Esophagus muscularis mucosa (tissue), 4 donors: ENCODE measurements at regions not wholly inside any gene's neighbourhood (a gene's known extent, or its start where the extent isn't known, plus 50 kb on each side); places are given as distances from the start of the nearest gene placed in this dataset.

ENCODE experiments used
- DNase-seq: peaks from one replicate; pipeline ENCODE4 v3.0.0-alpha.2; 2017; ENCODE audit errors: extremely low spot score
- H3K27ac ChIP-seq, 4 donors: fragments of 200-600 bp; sonication (generic); replicated peaks in 1 of 4; 1 replicate in 3 of 4; 2 replicates in 1 of 4; pipeline ENCODE4 v1.5.1; 2016 to 2019; ENCODE audit warnings: mild to moderate bottlenecking in 1 of 4
- H3K27me3 ChIP-seq, 4 donors: fragments of 200-600 bp; sonication (generic); one replicate each; pipeline versions ENCODE4 v1.5.1 to v1.6.0; 2016 to 2019
- H3K36me3 ChIP-seq, 4 donors: fragments of 200-600 bp; sonication (generic); one replicate each; pipeline ENCODE4 v1.5.1; 2016 to 2019
- H3K4me1 ChIP-seq, 4 donors: fragments of 200-600 bp; sonication (generic); one replicate each; pipeline ENCODE4 v1.5.1; 2016 to 2019
- H3K4me3 ChIP-seq, 4 donors: fragments of 200-600 bp; sonication (generic); 1 replicate in 2 of 4; 2 replicates in 2 of 4; pipeline ENCODE4 v1.5.1; 2016 to 2019; ENCODE audit warnings: mild to moderate bottlenecking in 4 of 4, moderate library complexity in 1 of 4
- H3K9me3 ChIP-seq, 4 donors: fragments of 200-600 bp; sonication (generic); 1 replicate in 3 of 4; 2 replicates in 1 of 4; pipeline ENCODE4 v1.5.1; 2016 to 2019
- CTCF ChIP-seq, 3 experiments: fragments of 200-600 bp in 2 of 3; fragments of 450-650 bp in 1 of 3; sonication (generic) in 2 of 3; IDR thresholded peaks; one replicate each; pipeline ENCODE4 v1.5.1; 2017 to 2019; ENCODE audit warnings: antibody characterized with exemption in 3 of 3, mild to moderate bottlenecking in 2 of 3, moderate library complexity in 1 of 3
- EP300 ChIP-seq: sonication (generic); formaldehyde crosslinking; IDR thresholded peaks from one replicate; pipeline ENCODE4 v1.6.1; 2017; ENCODE audit warnings: antibody characterized with exemption
- POLR2A ChIP-seq: fragments of 450-650 bp; IDR thresholded peaks from one replicate; pipeline ENCODE4 v1.6.1; 2017; ENCODE audit warnings: antibody characterized with exemption, moderate library complexity, mild to moderate bottlenecking, low read depth
- POLR2AphosphoS5 ChIP-seq, 2 donors: sonication (generic); formaldehyde crosslinking; IDR thresholded peaks; one replicate each; pipeline ENCODE4 v1.6.1; 2017; ENCODE audit warnings: antibody characterized with exemption in 2 of 2
- WGBS: methylation state at CpG from one replicate; pipeline ENCODE4 v1.1.5; 2018; 5-methylcytosine and 5-hydroxymethylcytosine counted together
- intact Hi-C: fragments of 100-400 bp; cut with DNase I; formaldehyde crosslinking; loops from one replicate; pipeline ENCODE4 v1.15.1; 2023

- H3K36me3 ChIP-seq: no peaks in the 10 kb centered on the region
- no peak overlapping the region for H3K27ac ChIP-seq
- no peaks in the 10 kb centered on the region for H3K9me3 ChIP-seq
- no peaks in the 10 kb centered on the region for H3K4me1 ChIP-seq
- no peak overlapping the region for H3K4me3 ChIP-seq
- TF ChIP-seq POLR2A (no peak), EP300 (no peak), CTCF (IDR thresholded peaks at IDR 0.05) (no peak), POLR2AphosphoS5 (IDR thresholded peaks at IDR 0.05) (no peak)
- no peaks in the 10 kb centered on the region for H3K27me3 ChIP-seq
- WGBS: 35% methylated on average over 6 of the region's 6 CpGs
- intact Hi-C loops: no loop called here
- DNase-seq: no peak
Measured at GRCh38 chr5:51988634-51989033, 605.4 kb downstream of the ISL1 start.

DNA sequence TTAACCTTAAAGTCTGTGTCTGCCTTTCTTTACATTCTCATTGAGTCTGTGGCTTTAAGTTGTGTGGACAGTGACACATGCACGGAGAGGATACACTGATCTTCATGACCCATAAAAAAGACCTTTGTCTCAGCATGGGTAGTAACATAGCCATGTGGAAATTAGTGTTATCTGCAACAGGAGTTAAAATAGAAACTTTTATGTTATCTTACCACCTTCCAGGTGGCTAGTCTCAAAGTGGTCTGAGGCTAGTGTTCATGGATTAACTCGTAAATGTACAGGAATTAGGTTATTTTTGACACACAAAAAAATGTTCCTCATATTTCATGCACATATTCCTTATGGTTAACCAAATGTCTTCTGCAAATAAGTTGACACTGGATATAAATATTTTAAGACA, 607.0 kb downstream of the ISL1 start:
- no peak for DNase-seq
- Histone ChIP-seq H3K9me3 (no peaks in the 10 kb centered on the region), H3K27me3 (no peaks in the 10 kb centered on the region), H3K4me1 (no peaks in the 10 kb centered on the region), H3K4me3 (no peak overlapping the region), H3K36me3 (no peaks in the 10 kb centered on the region), H3K27ac (no peak overlapping the region)
- no peak for TF ChIP-seq CTCF (IDR thresholded peaks at IDR 0.05)
- TF ChIP-seq POLR2AphosphoS5 (IDR thresholded peaks at IDR 0.05): no peak
- TF ChIP-seq EP300: no peak
- no peak for TF ChIP-seq POLR2A
- WGBS: 71% methylated on average over 2 of the region's 2 CpGs
- intact Hi-C loops: no loop called here

- Histone ChIP-seq H3K27ac (no peak overlapping the region), H3K27me3 (no peaks in the 10 kb centered on the region), H3K9me3 (no peaks in the 10 kb centered on the region), H3K4me3 (no peak overlapping the region), H3K4me1 (no peaks in the 10 kb centered on the region), H3K36me3 (no peaks in the 10 kb centered on the region)
- intact Hi-C loops: no loop called here
- DNase-seq: no peak
- TF ChIP-seq EP300 (no peak), POLR2AphosphoS5 (IDR thresholded peaks at IDR 0.05) (no peak), POLR2A (no peak)
- WGBS: 62% methylated on average over 1 of the region's 1 CpG
Measured at GRCh38 chr5:51990661-51991180, 607.5 kb downstream of the ISL1 start.

DNA sequence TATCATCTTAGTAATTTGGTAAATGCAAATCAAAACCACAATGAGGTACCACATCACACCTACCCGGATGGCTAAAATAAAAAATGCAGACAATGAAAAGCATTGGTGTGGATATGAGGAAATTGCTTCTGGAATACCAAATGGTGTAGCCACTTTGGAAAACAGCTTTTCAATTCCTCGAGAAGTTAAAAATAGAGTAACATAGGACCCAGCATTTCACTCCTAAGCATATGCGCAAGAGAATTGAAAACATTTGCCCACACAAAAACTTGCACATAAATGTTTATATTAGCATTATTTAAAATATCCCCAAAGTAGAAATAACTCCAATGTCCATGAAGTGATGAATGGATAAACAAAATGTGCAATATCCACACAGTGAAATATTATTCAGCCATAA, 608.7 kb downstream of the ISL1 start:
- no peak for DNase-seq
- intact Hi-C loops: no loop called here
- H3K27ac ChIP-seq: no peak overlapping the region
- H3K4me1 ChIP-seq: no peaks in the 10 kb centered on the region
- TF ChIP-seq CTCF (IDR thresholded peaks at IDR 0.05) (no peak), EP300 (no peak), POLR2AphosphoS5 (IDR thresholded peaks at IDR 0.05) (no peak), POLR2A (no peak)
- no peak overlapping the region for H3K4me3 ChIP-seq
- H3K36me3 ChIP-seq: no peaks in the 10 kb centered on the region
- H3K27me3 ChIP-seq: no peaks in the 10 kb centered on the region
- WGBS: 68% methylated on average over 3 of the region's 3 CpGs
- H3K9me3 ChIP-seq: no peaks in the 10 kb centered on the region

DNA sequence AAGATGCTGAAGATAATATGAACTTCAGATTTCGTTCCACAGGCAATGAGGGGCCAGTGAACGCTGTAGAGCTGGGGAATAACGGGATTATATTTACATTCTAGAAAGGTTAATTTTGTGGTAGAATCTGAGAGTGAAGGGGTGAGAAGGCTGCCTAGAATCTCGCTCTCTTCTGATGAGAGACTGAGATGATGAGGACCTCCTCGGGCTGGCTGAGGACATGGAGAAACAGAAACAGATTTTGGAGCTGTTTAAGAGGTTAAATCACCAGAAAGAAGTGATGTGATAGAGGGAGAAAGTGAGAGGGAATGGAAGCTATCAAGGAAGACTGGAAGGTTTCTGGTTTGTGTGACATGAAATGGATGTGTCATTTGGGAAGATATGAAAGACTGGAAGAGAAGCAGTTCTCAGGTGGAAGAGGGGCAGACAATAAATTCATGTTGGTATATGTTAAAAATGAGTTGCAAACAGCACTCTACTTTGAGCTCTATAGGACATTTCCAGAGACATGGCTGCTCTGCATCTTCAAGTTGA, 612.6 kb downstream of the ISL1 start:
- Histone ChIP-seq H3K27me3 (no peaks in the 10 kb centered on the region), H3K36me3 (no peaks in the 10 kb centered on the region), H3K4me3 (no peak overlapping the region), H3K27ac (no peak overlapping the region), H3K9me3 (no peaks in the 10 kb centered on the region), H3K4me1 (no peaks in the 10 kb centered on the region)
- intact Hi-C loops: no loop called here
- no peak for DNase-seq
- WGBS: 85% methylated on average over 5 of the region's 5 CpGs
- TF ChIP-seq POLR2AphosphoS5 (IDR thresholded peaks at IDR 0.05) (no peak), EP300 (no peak), CTCF (IDR thresholded peaks at IDR 0.05) (no peak), POLR2A (no peak)
